ENCODE measurements at regions not wholly inside any gene's neighbourhood (a gene's known extent, or its start where the extent isn't known, plus 50 kb on each side); places are given as distances from the start of the nearest gene placed in this dataset.

GRCh38 chr4:117821834-117822233, 212.5 kb upstream of the NDST3 start:
- ATAC-seq (no peak), DNase-seq (no peak)
- Mint-ChIP-seq H3K4me1 (peaks cover 0 to 6% of the 10 kb centered on the region in 2 donors), H3K27ac (no peak overlapping the region), H3K36me3 (no peaks in the 10 kb centered on the region), H3K9me3 (peaks cover 4 to 6% of the 10 kb centered on the region in 2 donors), H3K27me3 (ENCODE audit: low read depth in 2 of 2) (no peaks in the 10 kb centered on the region), H3K4me3 (no peak overlapping the region)
- H3K27me3 ChIP-seq (ENCODE audit: control insufficient read depth, insufficient read depth, low read length) = no peaks in the 10 kb centered on the region
- H3K36me3 ChIP-seq (ENCODE audit: control insufficient read depth, insufficient read depth, low read length) = no peaks in the 10 kb centered on the region
- H3K4me3 ChIP-seq (ENCODE audit: low read length) = no peak overlapping the region
- H3K9me3 ChIP-seq (ENCODE audit: control insufficient read depth, insufficient read depth, low read length) = no peaks in the 10 kb centered on the region
- H3K4me1 ChIP-seq (ENCODE audit: control insufficient read depth, insufficient read depth, low read length) = no peaks in the 10 kb centered on the region
- WGBS (ENCODE audit: insufficient coverage) = 92% methylated on average over 2 of the region's 3 CpGs
- intact Hi-C loops (cut with micrococcal nuclease) = no loop called here
- TF ChIP-seq CTCF (IDR thresholded peaks at IDR 0.05) = no peak
- H3K27ac ChIP-seq (ENCODE audit: low read length) = no peak overlapping the region

DNA sequence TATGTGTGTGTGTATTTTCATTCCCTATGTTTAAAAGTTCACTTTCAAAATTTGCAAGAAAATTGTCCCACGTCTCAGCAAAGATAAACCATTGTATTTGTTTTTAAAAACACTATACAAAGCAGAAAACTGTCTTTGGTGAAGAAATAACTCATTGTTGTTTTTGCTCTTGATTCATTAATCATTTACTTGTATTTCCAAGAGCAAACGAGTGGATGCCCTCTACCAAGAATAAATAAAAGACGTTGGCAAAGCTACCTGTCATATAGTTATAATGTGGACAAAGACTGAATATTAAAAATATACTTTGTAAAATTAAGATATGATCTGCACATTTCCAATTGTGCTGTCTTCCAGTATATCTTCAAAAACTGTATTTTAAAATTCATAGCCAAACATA, 210.9 kb upstream of the NDST3 start:
- peaks cover 5 to 10% of the 10 kb centered on the region in 2 donors for H3K9me3 Mint-ChIP-seq
- no CpG with 5 or more reads among the region's 3 CpGs for WGBS (ENCODE audit: insufficient coverage)
- Histone ChIP-seq H3K4me3 (ENCODE audit: low read length) (no peak overlapping the region), H3K36me3 (ENCODE audit: control insufficient read depth, insufficient read depth, low read length) (no peaks in the 10 kb centered on the region), H3K27ac (ENCODE audit: low read length) (no peak overlapping the region), H3K27me3 (ENCODE audit: control insufficient read depth, insufficient read depth, low read length) (no peaks in the 10 kb centered on the region), H3K9me3 (ENCODE audit: control insufficient read depth, insufficient read depth, low read length) (no peaks in the 10 kb centered on the region), H3K4me1 (ENCODE audit: control insufficient read depth, insufficient read depth, low read length) (no peaks in the 10 kb centered on the region)
- TF ChIP-seq CTCF (IDR thresholded peaks at IDR 0.05) = no peak
- no peak overlapping the region for H3K4me3 Mint-ChIP-seq
- H3K36me3 Mint-ChIP-seq = no peaks in the 10 kb centered on the region
- no peaks in the 10 kb centered on the region for H3K27me3 Mint-ChIP-seq (ENCODE audit: low read depth in 2 of 2)
- intact Hi-C loops (cut with micrococcal nuclease) = no loop called here
- H3K27ac Mint-ChIP-seq = no peak overlapping the region
- DNase-seq (no peak), ATAC-seq (no peak)
- no peaks in the 10 kb centered on the region for H3K4me1 Mint-ChIP-seq

GRCh38 chr4:117825600-117825999, 208.7 kb upstream of the NDST3 start:
- H3K36me3 ChIP-seq (ENCODE audit: control insufficient read depth, insufficient read depth, low read length) = no peaks in the 10 kb centered on the region
- no CpG with 5 or more reads among the region's 1 CpG for WGBS (ENCODE audit: insufficient coverage)
- H3K27me3 ChIP-seq (ENCODE audit: control insufficient read depth, insufficient read depth, low read length) = no peaks in the 10 kb centered on the region
- H3K4me1 ChIP-seq (ENCODE audit: control insufficient read depth, insufficient read depth, low read length) = no peaks in the 10 kb centered on the region
- no peak for ATAC-seq
- no peaks in the 10 kb centered on the region for H3K27me3 Mint-ChIP-seq (ENCODE audit: low read depth in 2 of 2)
- H3K9me3 Mint-ChIP-seq = peaks cover 5 to 9% of the 10 kb centered on the region in 2 donors
- no peak overlapping the region for H3K4me3 ChIP-seq (ENCODE audit: low read length)
- H3K9me3 ChIP-seq (ENCODE audit: control insufficient read depth, insufficient read depth, low read length) = no peaks in the 10 kb centered on the region
- H3K27ac Mint-ChIP-seq = no peak overlapping the region
- no peak overlapping the region for H3K27ac ChIP-seq (ENCODE audit: low read length)
- no peaks in the 10 kb centered on the region for H3K4me1 Mint-ChIP-seq
- no peak for DNase-seq
- intact Hi-C loops (cut with micrococcal nuclease) = no loop called here
- no peak overlapping the region for H3K4me3 Mint-ChIP-seq
- no peaks in the 10 kb centered on the region for H3K36me3 Mint-ChIP-seq
- no peak for TF ChIP-seq CTCF (IDR thresholded peaks at IDR 0.05)

- peaks cover 6 to 13% of the 10 kb centered on the region in 2 donors for H3K9me3 Mint-ChIP-seq
- intact Hi-C loops (cut with micrococcal nuclease) = no loop called here
- 93% methylated on average over 10 of the region's 10 CpGs for WGBS (ENCODE audit: insufficient coverage)
- Histone ChIP-seq H3K27me3 (ENCODE audit: control insufficient read depth, insufficient read depth, low read length) (no peaks in the 10 kb centered on the region), H3K4me3 (ENCODE audit: low read length) (no peak overlapping the region), H3K27ac (ENCODE audit: low read length) (no peak overlapping the region), H3K4me1 (ENCODE audit: control insufficient read depth, insufficient read depth, low read length) (no peaks in the 10 kb centered on the region), H3K9me3 (ENCODE audit: control insufficient read depth, insufficient read depth, low read length) (no peaks in the 10 kb centered on the region), H3K36me3 (ENCODE audit: control insufficient read depth, insufficient read depth, low read length) (no peaks in the 10 kb centered on the region)
- H3K36me3 Mint-ChIP-seq = no peaks in the 10 kb centered on the region
- no peaks in the 10 kb centered on the region for H3K27me3 Mint-ChIP-seq (ENCODE audit: low read depth in 2 of 2)
- no peaks in the 10 kb centered on the region for H3K4me1 Mint-ChIP-seq
- ATAC-seq (no peak), DNase-seq (no peak)
- no peak overlapping the region for H3K27ac Mint-ChIP-seq
- no peak for TF ChIP-seq CTCF (IDR thresholded peaks at IDR 0.05)
- no peak overlapping the region for H3K4me3 Mint-ChIP-seq
Measured at GRCh38 chr4:117831060-117831683, 203.1 kb upstream of the NDST3 start.

Measured in natural killer cell (primary cell).